ENCODE measurements at regions not wholly inside any gene's neighbourhood (a gene's known extent, or its start where the extent isn't known, plus 50 kb on each side); places are given as distances from the start of the nearest gene placed in this dataset.

GRCh38 chr9:81191222-81191621 is 498.1 kb downstream of the TLE1 start:
- DNase-seq (no peak), ATAC-seq (no peak)
- no peaks in the 10 kb centered on the region for H3K36me3 ChIP-seq
- H3K27ac ChIP-seq: no peak overlapping the region
- H3K27me3 ChIP-seq: no peaks in the 10 kb centered on the region
- no peaks in the 10 kb centered on the region for H3K9me3 ChIP-seq
- in situ Hi-C loops (cut with MboI; ENCODE audit: low sequenced_read_pairs in 4 of 4): no loop called here
- intact Hi-C loops (cut with DNase I; ENCODE audit: low total_unique reads): no loop called here
- H3K4me3 ChIP-seq: no peak overlapping the region
- TF ChIP-seq CTCF (IDR thresholded peaks at IDR 0.05 in 4 of 5, conservative IDR thresholded peaks at IDR 0.05 in 1 of 5): no peak
- TF ChIP-seq POLR2A (IDR thresholded peaks at IDR 0.05): no peak
- no peaks in the 10 kb centered on the region for H3K4me1 ChIP-seq

GRCh38 chr9:81190659-81191058 is 498.7 kb downstream of the TLE1 start:
- no peaks in the 10 kb centered on the region for H3K9me3 ChIP-seq
- no peaks in the 10 kb centered on the region for H3K4me1 ChIP-seq
- intact Hi-C loops (cut with DNase I; ENCODE audit: low total_unique reads): no loop called here
- no peak overlapping the region for H3K27ac ChIP-seq
- no peak for TF ChIP-seq POLR2A (IDR thresholded peaks at IDR 0.05)
- H3K36me3 ChIP-seq: no peaks in the 10 kb centered on the region
- in situ Hi-C loops (cut with MboI; ENCODE audit: low sequenced_read_pairs in 4 of 4): no loop called here
- no peaks in the 10 kb centered on the region for H3K27me3 ChIP-seq
- no peak for ATAC-seq
- no peak overlapping the region for H3K4me3 ChIP-seq
- DNase-seq: no peak

GRCh38 chr9:81183761-81184160 is 505.6 kb downstream of the TLE1 start:
- H3K36me3 ChIP-seq: no peaks in the 10 kb centered on the region
- H3K4me1 ChIP-seq: no peaks in the 10 kb centered on the region
- ATAC-seq (no peak), DNase-seq (no peak)
- intact Hi-C loops (cut with DNase I; ENCODE audit: low total_unique reads): no loop called here
- TF ChIP-seq POLR2A (IDR thresholded peaks at IDR 0.05) (no peak), CTCF (IDR thresholded peaks at IDR 0.05 in 4 of 5, conservative IDR thresholded peaks at IDR 0.05 in 1 of 5) (no peak)
- H3K9me3 ChIP-seq: no peaks in the 10 kb centered on the region
- in situ Hi-C loops (cut with MboI; ENCODE audit: low sequenced_read_pairs in 4 of 4): no loop called here
- H3K27ac ChIP-seq: no peak overlapping the region
- H3K27me3 ChIP-seq: no peaks in the 10 kb centered on the region
- no peak overlapping the region for H3K4me3 ChIP-seq

- ATAC-seq (peak; percentile 49 to 97), DNase-seq (no peak)
- Histone ChIP-seq H3K27me3 (no peaks in the 10 kb centered on the region), H3K27ac (no peak overlapping the region), H3K4me3 (no peak overlapping the region), H3K4me1 (no peaks in the 10 kb centered on the region), H3K36me3 (no peaks in the 10 kb centered on the region), H3K9me3 (no peaks in the 10 kb centered on the region)
- TF ChIP-seq POLR2A (IDR thresholded peaks at IDR 0.05) (no peak), CTCF (IDR thresholded peaks at IDR 0.05 in 4 of 5, conservative IDR thresholded peaks at IDR 0.05 in 1 of 5) (no peak)
- in situ Hi-C loops (cut with MboI; ENCODE audit: low sequenced_read_pairs in 4 of 4): no loop called here
- intact Hi-C loops (cut with DNase I; ENCODE audit: low total_unique reads): no loop called here
Measured at GRCh38 chr9:81182431-81182830, 506.9 kb downstream of the TLE1 start.

- intact Hi-C loops (cut with DNase I; ENCODE audit: low total_unique reads): no loop called here
- H3K27ac ChIP-seq: no peak overlapping the region
- H3K27me3 ChIP-seq: no peaks in the 10 kb centered on the region
- TF ChIP-seq POLR2A (IDR thresholded peaks at IDR 0.05): no peak
- no peak for TF ChIP-seq CTCF (IDR thresholded peaks at IDR 0.05 in 4 of 5, conservative IDR thresholded peaks at IDR 0.05 in 1 of 5)
- in situ Hi-C loops (cut with MboI; ENCODE audit: low sequenced_read_pairs in 4 of 4): no loop called here
- H3K9me3 ChIP-seq: no peaks in the 10 kb centered on the region
- no peak for ATAC-seq
- H3K4me1 ChIP-seq: no peaks in the 10 kb centered on the region
- no peak for DNase-seq
- no peaks in the 10 kb centered on the region for H3K36me3 ChIP-seq
- no peak overlapping the region for H3K4me3 ChIP-seq
Measured at GRCh38 chr9:81174023-81174422, 515.3 kb downstream of the TLE1 start.
